Ovary (tissue), 3 donors: ENCODE measurements at regions not wholly inside any gene's neighbourhood (a gene's known extent, or its start where the extent isn't known, plus 50 kb on each side); places are given as distances from the start of the nearest gene placed in this dataset.

ENCODE experiments used
- CTCF ChIP-seq, 3 donors: fragments of 450-650 bp in 2 of 3; fragments of 200-600 bp in 1 of 3; IDR thresholded peaks; one replicate each; pipeline versions ENCODE4 v1.5.1 to v1.8.0; 2016 to 2022; ENCODE audit warnings: antibody characterized with exemption in 3 of 3, mild to moderate bottlenecking in 1 of 3
- POLR2A ChIP-seq: fragments of 450-650 bp; IDR thresholded peaks from one replicate; pipeline ENCODE4 v1.6.1; 2017; ENCODE audit warnings: antibody characterized with exemption, mild to moderate bottlenecking, moderate library complexity
- donor health status: DM: no; HTN: no; CAD: no.

- TF ChIP-seq CTCF (IDR thresholded peaks at IDR 0.05): no peak
- TF ChIP-seq POLR2A: no peak
Measured at GRCh38 chr6:17043148-17043522, 58.7 kb upstream of the STMND1 start.
